ENCODE measurements at regions not wholly inside any gene's neighbourhood (a gene's known extent, or its start where the extent isn't known, plus 50 kb on each side); places are given as distances from the start of the nearest gene placed in this dataset.

- no peaks in the 10 kb centered on the region for H3K4me1 ChIP-seq (ENCODE audit: control insufficient read depth, insufficient read depth, low read length, poor library complexity, severe bottlenecking)
- no peaks in the 10 kb centered on the region for H3K9me3 ChIP-seq (ENCODE audit: control insufficient read depth, low read length)
- 51 to 57% methylated on average over 2 to 5 of the region's 9 CpGs for WGBS, 2 experiments (ENCODE audit: insufficient coverage in 2 of 2)
- H3K27ac ChIP-seq (ENCODE audit: low read depth, low read length, severe bottlenecking): no peak overlapping the region
- no peaks in the 10 kb centered on the region for H3K36me3 ChIP-seq (ENCODE audit: control insufficient read depth, insufficient read depth, low read length)
- no peak overlapping the region for H3K4me3 ChIP-seq (ENCODE audit: extremely low read depth, insufficient read depth, low read length, poor library complexity, severe bottlenecking)
These were observed 229.2 kb downstream of the GALR1 start for GRCh38 chr18:77478646-77479442.

DNA sequence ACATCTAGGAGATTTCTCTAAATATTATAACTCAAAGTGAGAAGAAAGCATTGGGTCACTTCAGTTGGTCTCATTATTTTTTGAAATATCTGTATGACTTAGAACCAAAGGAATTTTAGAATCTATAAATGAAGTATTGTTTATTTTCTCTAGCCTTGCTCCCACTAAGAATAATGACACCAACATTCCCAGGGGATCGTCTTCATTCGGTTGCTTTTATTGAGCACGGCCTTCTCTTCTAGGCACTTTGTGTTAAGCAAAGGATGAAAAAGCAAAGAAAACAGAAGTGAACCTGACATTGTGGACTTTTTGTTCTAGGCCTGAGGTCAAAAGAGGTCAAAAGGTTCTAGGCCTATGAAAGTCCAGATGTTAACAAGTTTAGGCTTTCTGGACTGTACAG, 231.9 kb downstream of the GALR1 start:
- WGBS, 2 experiments (ENCODE audit: insufficient coverage in 2 of 2): 82 to 100% methylated on average over 2 to 3 of the region's 3 CpGs
- no peaks in the 10 kb centered on the region for H3K36me3 ChIP-seq (ENCODE audit: control insufficient read depth, insufficient read depth, low read length)
- H3K4me3 ChIP-seq (ENCODE audit: extremely low read depth, insufficient read depth, low read length, poor library complexity, severe bottlenecking): no peak overlapping the region

DNA sequence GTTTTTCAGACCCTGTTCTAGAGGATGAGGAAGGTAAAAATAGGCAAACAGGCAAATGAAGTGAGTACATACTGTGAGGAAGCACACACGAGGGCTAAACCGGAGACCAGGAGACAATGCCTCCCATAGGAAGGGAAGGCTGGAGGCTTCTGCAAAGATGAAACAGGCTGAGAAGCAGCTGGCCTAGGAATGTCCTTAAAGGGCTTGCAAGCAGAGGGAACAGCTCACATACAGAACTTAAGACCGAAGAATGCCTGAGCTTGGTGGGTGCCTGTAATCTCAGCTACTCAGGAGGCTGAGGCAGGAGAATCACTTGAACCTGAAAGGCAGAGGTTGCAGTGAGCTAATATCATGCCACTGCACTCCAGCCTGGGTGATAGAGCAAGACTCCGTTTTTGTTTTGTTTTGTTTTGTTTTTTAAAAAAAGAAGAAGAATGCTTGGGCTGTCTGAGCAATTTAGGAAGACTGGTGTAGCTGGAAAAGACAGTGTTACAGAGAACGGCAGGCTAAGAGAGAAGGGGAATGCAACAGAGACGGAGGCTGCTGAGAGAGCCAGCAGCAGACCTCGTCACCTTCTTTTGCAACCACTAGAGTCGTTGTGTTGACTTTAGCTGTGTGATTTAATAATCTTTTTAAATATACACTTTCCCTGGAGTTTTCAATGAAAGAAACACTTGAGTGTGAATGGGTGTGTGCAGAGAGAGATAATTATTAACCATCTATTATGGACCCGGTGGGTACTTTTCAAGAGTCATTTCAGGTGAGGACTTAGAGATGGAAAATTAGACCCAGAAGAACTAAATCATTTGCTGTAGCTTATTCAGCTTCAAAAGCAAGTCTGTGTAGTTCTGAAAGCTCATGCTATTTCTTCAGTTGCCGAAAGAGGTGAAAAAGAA, 232.8 kb downstream of the GALR1 start:
- Histone ChIP-seq H3K36me3 (ENCODE audit: control insufficient read depth, insufficient read depth, low read length) (no peaks in the 10 kb centered on the region), H3K27ac (ENCODE audit: low read depth, low read length, severe bottlenecking) (no peak overlapping the region), H3K4me1 (ENCODE audit: control insufficient read depth, insufficient read depth, low read length, poor library complexity, severe bottlenecking) (no peaks in the 10 kb centered on the region), H3K9me3 (ENCODE audit: control insufficient read depth, low read length) (no peaks in the 10 kb centered on the region), H3K4me3 (ENCODE audit: extremely low read depth, insufficient read depth, low read length, poor library complexity, severe bottlenecking) (no peak overlapping the region)
- WGBS, 2 experiments (ENCODE audit: insufficient coverage in 2 of 2): 71 to 82% methylated on average over 5 to 6 of the region's 10 CpGs

More for the DNA sequence above, 231.9 kb downstream of the GALR1 start:
- H3K27ac ChIP-seq (ENCODE audit: low read depth, low read length, severe bottlenecking): no peak overlapping the region
- no peaks in the 10 kb centered on the region for H3K9me3 ChIP-seq (ENCODE audit: control insufficient read depth, low read length)
- no peaks in the 10 kb centered on the region for H3K4me1 ChIP-seq (ENCODE audit: control insufficient read depth, insufficient read depth, low read length, poor library complexity, severe bottlenecking)

DNA sequence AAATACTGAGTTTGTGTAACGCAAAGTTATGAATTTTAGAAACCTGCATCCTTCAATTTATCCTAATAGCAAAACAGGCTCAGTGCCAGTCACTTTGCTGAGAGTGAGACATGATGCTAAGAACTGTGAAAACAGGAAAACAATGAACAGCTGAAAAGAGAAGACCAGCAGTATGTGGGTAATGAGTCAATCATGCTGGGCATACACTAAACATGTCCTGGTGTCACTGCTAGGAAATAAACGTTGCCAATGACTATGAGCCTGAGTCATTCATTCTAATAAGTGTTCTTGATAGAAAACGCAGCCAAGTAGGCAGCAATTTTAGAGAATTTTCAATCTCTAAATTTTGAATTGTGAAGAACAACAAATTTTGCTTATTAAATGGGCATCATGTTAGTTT, 237.3 kb downstream of the GALR1 start:
- WGBS, 2 experiments (ENCODE audit: insufficient coverage in 2 of 2): 80 to 89% methylated on average over 1 to 2 of the region's 3 CpGs
- no peaks in the 10 kb centered on the region for H3K9me3 ChIP-seq (ENCODE audit: control insufficient read depth, low read length)
- no peak overlapping the region for H3K27ac ChIP-seq (ENCODE audit: low read depth, low read length, severe bottlenecking)

GRCh38 chr18:77487951-77488740, 238.5 kb downstream of the GALR1 start:
- no peaks in the 10 kb centered on the region for H3K36me3 ChIP-seq (ENCODE audit: control insufficient read depth, insufficient read depth, low read length)
- H3K27ac ChIP-seq (ENCODE audit: low read depth, low read length, severe bottlenecking): no peak overlapping the region
- H3K4me1 ChIP-seq (ENCODE audit: control insufficient read depth, insufficient read depth, low read length, poor library complexity, severe bottlenecking): no peaks in the 10 kb centered on the region
- no peak overlapping the region for H3K4me3 ChIP-seq (ENCODE audit: extremely low read depth, insufficient read depth, low read length, poor library complexity, severe bottlenecking)
- H3K9me3 ChIP-seq (ENCODE audit: control insufficient read depth, low read length): no peaks in the 10 kb centered on the region
- 87 to 100% methylated on average over 2 to 4 of the region's 7 CpGs for WGBS, 2 experiments (ENCODE audit: insufficient coverage in 2 of 2)

More for the DNA sequence above, 237.3 kb downstream of the GALR1 start:
- H3K4me3 ChIP-seq (ENCODE audit: extremely low read depth, insufficient read depth, low read length, poor library complexity, severe bottlenecking): no peak overlapping the region
- no peaks in the 10 kb centered on the region for H3K36me3 ChIP-seq (ENCODE audit: control insufficient read depth, insufficient read depth, low read length)
- no peaks in the 10 kb centered on the region for H3K4me1 ChIP-seq (ENCODE audit: control insufficient read depth, insufficient read depth, low read length, poor library complexity, severe bottlenecking)

- Histone ChIP-seq H3K9me3 (ENCODE audit: control insufficient read depth, low read length) (no peaks in the 10 kb centered on the region), H3K4me1 (ENCODE audit: control insufficient read depth, insufficient read depth, low read length, poor library complexity, severe bottlenecking) (no peaks in the 10 kb centered on the region), H3K4me3 (ENCODE audit: extremely low read depth, insufficient read depth, low read length, poor library complexity, severe bottlenecking) (no peak overlapping the region), H3K27ac (ENCODE audit: low read depth, low read length, severe bottlenecking) (no peak overlapping the region), H3K36me3 (ENCODE audit: control insufficient read depth, insufficient read depth, low read length) (no peaks in the 10 kb centered on the region)
- WGBS, 2 experiments (ENCODE audit: insufficient coverage in 2 of 2): 60 to 100% methylated on average over 1 of the region's 5 CpGs
These were observed 245.4 kb downstream of the GALR1 start for GRCh38 chr18:77495079-77495478.

- WGBS, 2 experiments (ENCODE audit: insufficient coverage in 2 of 2): 100% methylated on average over 1 of the region's 1 CpG; no CpG with 5 or more reads in 1 of the 2 experiments
- H3K27ac ChIP-seq (ENCODE audit: low read depth, low read length, severe bottlenecking): no peak overlapping the region
- H3K4me1 ChIP-seq (ENCODE audit: control insufficient read depth, insufficient read depth, low read length, poor library complexity, severe bottlenecking): no peaks in the 10 kb centered on the region
- H3K4me3 ChIP-seq (ENCODE audit: extremely low read depth, insufficient read depth, low read length, poor library complexity, severe bottlenecking): no peak overlapping the region
- no peaks in the 10 kb centered on the region for H3K36me3 ChIP-seq (ENCODE audit: control insufficient read depth, insufficient read depth, low read length)
- no peaks in the 10 kb centered on the region for H3K9me3 ChIP-seq (ENCODE audit: control insufficient read depth, low read length)
These were observed 246.5 kb downstream of the GALR1 start for GRCh38 chr18:77495982-77496690.

GRCh38 chr18:77501266-77501665, 251.6 kb downstream of the GALR1 start:
- Histone ChIP-seq H3K4me3 (ENCODE audit: extremely low read depth, insufficient read depth, low read length, poor library complexity, severe bottlenecking) (no peak overlapping the region), H3K27ac (ENCODE audit: low read depth, low read length, severe bottlenecking) (no peak overlapping the region), H3K36me3 (ENCODE audit: control insufficient read depth, insufficient read depth, low read length) (no peaks in the 10 kb centered on the region), H3K9me3 (ENCODE audit: control insufficient read depth, low read length) (no peaks in the 10 kb centered on the region), H3K4me1 (ENCODE audit: control insufficient read depth, insufficient read depth, low read length, poor library complexity, severe bottlenecking) (no peaks in the 10 kb centered on the region)
- WGBS, 2 experiments (ENCODE audit: insufficient coverage in 2 of 2): no CpG with 5 or more reads among the region's 2 CpGs

DNA sequence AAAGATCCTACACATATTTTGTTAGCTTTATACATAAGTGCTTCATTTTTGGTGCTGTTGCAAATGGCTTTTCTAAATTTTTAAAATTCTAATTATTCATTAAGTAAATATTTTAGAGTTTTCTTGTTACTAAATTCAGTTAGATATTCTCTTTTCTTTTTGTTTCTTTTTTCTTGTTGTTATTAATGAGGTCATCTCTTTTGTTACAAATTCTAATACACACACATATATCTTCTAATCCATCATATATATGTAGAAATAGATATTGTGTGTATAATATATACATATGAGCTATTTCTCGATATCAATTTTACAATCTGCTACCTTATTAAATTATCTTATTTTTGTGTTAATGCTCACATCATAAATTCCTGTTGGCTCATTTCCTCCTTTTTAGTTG, 255.9 kb downstream of the GALR1 start:
- H3K27ac ChIP-seq (ENCODE audit: low read depth, low read length, severe bottlenecking): no peak overlapping the region
- H3K4me1 ChIP-seq (ENCODE audit: control insufficient read depth, insufficient read depth, low read length, poor library complexity, severe bottlenecking): no peaks in the 10 kb centered on the region
- H3K36me3 ChIP-seq (ENCODE audit: control insufficient read depth, insufficient read depth, low read length): no peaks in the 10 kb centered on the region
- no peak overlapping the region for H3K4me3 ChIP-seq (ENCODE audit: extremely low read depth, insufficient read depth, low read length, poor library complexity, severe bottlenecking)
- no peaks in the 10 kb centered on the region for H3K9me3 ChIP-seq (ENCODE audit: control insufficient read depth, low read length)
- WGBS, 2 experiments (ENCODE audit: insufficient coverage in 2 of 2): no CpG with 5 or more reads among the region's 1 CpG

GRCh38 chr18:77512152-77512551, 262.5 kb downstream of the GALR1 start:
- Histone ChIP-seq H3K36me3 (ENCODE audit: control insufficient read depth, insufficient read depth, low read length) (no peaks in the 10 kb centered on the region), H3K4me1 (ENCODE audit: control insufficient read depth, insufficient read depth, low read length, poor library complexity, severe bottlenecking) (no peaks in the 10 kb centered on the region), H3K27ac (ENCODE audit: low read depth, low read length, severe bottlenecking) (no peak overlapping the region), H3K9me3 (ENCODE audit: control insufficient read depth, low read length) (no peaks in the 10 kb centered on the region), H3K4me3 (ENCODE audit: extremely low read depth, insufficient read depth, low read length, poor library complexity, severe bottlenecking) (no peak overlapping the region)
- WGBS, 2 experiments (ENCODE audit: insufficient coverage in 2 of 2): 82 to 90% methylated on average over 4 to 5 of the region's 5 CpGs

All from mesodermal cell (in vitro differentiated cells).